ENCODE measurements at regions not wholly inside any gene's neighbourhood (a gene's known extent, or its start where the extent isn't known, plus 50 kb on each side); places are given as distances from the start of the nearest gene placed in this dataset.

DNA sequence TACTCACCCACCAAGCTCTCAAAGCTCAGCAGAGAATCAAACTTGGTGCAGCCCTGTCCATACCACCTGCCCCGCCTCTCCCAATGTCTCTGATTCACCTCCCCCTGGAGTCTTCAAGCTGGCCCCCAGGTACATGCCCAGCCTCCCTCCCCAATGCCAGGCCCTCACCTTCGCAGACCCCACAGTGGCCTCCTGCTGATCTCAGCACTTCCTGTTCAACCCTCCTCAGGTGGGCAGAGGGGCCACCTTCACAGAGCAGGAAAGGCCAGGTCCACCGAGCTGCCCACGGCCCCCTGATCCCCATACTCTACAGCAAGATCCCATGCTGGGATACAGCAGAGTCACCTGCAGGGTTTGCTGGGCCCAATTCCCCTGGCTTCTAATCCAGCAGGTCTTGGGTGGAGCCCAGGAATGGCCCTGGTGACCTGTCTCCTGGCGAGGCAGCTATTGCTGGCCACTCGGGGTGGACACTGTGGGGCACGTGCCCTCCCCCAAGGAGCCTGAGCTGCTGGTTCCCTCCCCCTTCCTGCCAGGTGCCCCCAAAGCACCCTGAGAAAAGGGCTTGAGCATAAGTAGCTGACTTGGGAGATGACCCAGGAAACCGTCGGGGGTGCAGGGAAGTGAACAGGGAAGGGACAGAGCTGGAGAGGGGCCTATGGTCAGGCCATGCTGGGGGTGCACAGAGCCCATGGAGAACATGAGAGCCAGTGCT lies 150.7 kb downstream of the BRD1 start:
- TF ChIP-seq POLR2AphosphoS5 (IDR thresholded peaks at IDR 0.05; ENCODE audit: borderline replicate concordance, low read depth, low read length) (no peak), EZH2 (IDR thresholded peaks at IDR 0.05) (no peak), FOXP2 (optimal IDR thresholded peaks at IDR 0.05; ENCODE audit: control extremely low read depth, extremely low read length, insufficient read depth) (no peak)
